GM18508 (cell line): ENCODE measurements at regions not wholly inside any gene's neighbourhood (a gene's known extent, or its start where the extent isn't known, plus 50 kb on each side); places are given as distances from the start of the nearest gene placed in this dataset.
"Not testable (repeated sequence)": the region's sequence is repeated elsewhere in the genome, so short reads cannot be mapped to it uniquely, and the experiment has no call there.

Experiments used
- ATAC-seq: cut with Tn5 transposase; IDR thresholded peaks from one replicate; pipeline ENCODE4 v1.9.1; 2021; ENCODE audit warnings: moderate number of reproducible peaks; ENCODE audit not compliant: insufficient read depth, unreplicated experiment

GRCh38 chr2:160583146-160583535, 89.5 kb upstream of the RBMS1 start:
- no peak for ATAC-seq

GRCh38 chr2:160583813-160584537, 90.4 kb upstream of the RBMS1 start:
- no peak for ATAC-seq

GRCh38 chr2:160584972-160585494, 91.4 kb upstream of the RBMS1 start:
- ATAC-seq: no peak

GRCh38 chr2:160590664-160591063, 97.1 kb upstream of the RBMS1 start:
- no peak for ATAC-seq

GRCh38 chr2:160592401-160592800, 98.8 kb upstream of the RBMS1 start:
- no peak for ATAC-seq

- ATAC-seq: no peak
These were observed 99.4 kb upstream of the RBMS1 start for GRCh38 chr2:160592993-160593392.

- no peak for ATAC-seq
These were observed 102.8 kb upstream of the RBMS1 start for GRCh38 chr2:160596441-160596840.

GRCh38 chr2:160600437-160600836, 106.8 kb upstream of the RBMS1 start:
- ATAC-seq: not testable (repeated sequence)

GRCh38 chr2:160602073-160602472, 108.5 kb upstream of the RBMS1 start:
- no peak for ATAC-seq

GRCh38 chr2:160603771-160604510, 110.3 kb upstream of the RBMS1 start:
- ATAC-seq: no peak

GRCh38 chr2:160606341-160606740, 112.7 kb upstream of the RBMS1 start:
- no peak for ATAC-seq

- no peak for ATAC-seq
These were observed 115.0 kb upstream of the RBMS1 start for GRCh38 chr2:160608599-160608998.

- ATAC-seq: no peak
These were observed 115.7 kb upstream of the RBMS1 start for GRCh38 chr2:160609346-160609745.

- ATAC-seq: no peak
These were observed 116.4 kb upstream of the RBMS1 start for GRCh38 chr2:160610041-160610440.

- no peak for ATAC-seq
These were observed 118.8 kb upstream of the RBMS1 start for GRCh38 chr2:160612266-160612856.

GRCh38 chr2:160613466-160614153, 120.0 kb upstream of the RBMS1 start:
- ATAC-seq: no peak

GRCh38 chr2:160614391-160614790, 120.8 kb upstream of the RBMS1 start:
- ATAC-seq: no peak

- no peak for ATAC-seq
These were observed 122.1 kb upstream of the RBMS1 start for GRCh38 chr2:160615706-160616105.

- ATAC-seq: no peak
These were observed 122.5 kb upstream of the RBMS1 start for GRCh38 chr2:160616149-160616548.

GRCh38 chr2:160621748-160622147, 128.1 kb upstream of the RBMS1 start:
- ATAC-seq: no peak
